Putamen (tissue), 1 donor: ENCODE measurements at regions not wholly inside any gene's neighbourhood (a gene's known extent, or its start where the extent isn't known, plus 50 kb on each side); places are given as distances from the start of the nearest gene placed in this dataset.

Experiments
- DNase-seq: peaks from one replicate; pipeline ENCODE4 v3.0.0-alpha.2; 2016; ENCODE audit warnings: low spot score

DNA sequence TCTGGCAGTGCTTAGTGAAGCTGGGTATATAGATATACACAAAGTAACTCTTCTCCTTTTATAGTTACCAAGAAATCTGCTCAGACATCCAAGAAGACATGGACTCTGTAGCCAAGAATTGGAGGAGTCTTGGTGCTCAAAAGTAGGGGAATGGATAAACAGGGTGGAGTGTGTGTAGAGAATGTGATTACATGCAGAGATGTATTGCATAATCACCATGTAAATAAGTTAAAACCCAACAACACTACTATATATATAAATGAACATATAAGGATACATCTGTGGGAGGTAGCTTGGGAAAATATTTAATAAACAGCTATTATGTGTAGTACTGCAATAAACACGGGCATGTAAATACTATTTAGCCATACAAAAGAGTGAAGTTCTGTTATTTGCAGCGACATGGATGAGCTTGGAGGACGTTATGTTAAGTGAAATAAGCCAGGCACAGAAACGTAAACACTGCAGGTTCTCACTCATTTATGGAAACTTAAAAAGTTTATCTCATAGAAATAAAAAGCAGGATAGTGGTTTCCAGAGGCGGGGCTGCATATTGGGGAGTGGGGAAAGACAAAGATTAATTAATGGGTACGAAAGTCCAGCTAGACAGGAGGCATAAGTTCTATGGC, 207.5 kb downstream of the TENT4A start:
- DNase-seq = no peak

DNA sequence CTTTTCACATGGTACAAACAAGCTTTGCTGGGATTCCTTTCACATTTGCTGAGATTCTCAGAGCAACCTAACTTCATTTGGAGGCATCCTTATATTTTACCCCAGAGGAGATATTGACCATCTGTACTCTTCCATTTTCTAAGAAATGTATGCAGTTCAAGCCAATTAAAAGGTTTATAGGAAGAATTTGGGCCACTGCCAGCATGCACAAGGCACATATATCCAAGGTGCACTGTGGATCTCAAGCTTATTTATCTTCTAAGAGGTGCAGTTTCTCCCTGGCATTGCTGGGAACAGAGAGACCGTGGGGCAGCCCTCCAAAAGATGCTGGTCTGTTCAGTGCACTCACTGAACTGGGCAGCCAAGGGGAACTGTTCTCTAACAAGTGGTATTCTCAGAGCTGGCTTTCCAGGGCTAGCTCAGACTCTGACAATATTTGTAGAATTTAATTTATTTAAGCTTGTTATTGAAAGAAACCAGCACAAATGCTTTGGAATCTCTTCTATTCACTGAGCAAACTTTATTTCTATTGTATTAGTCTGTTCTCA, 213.3 kb downstream of the TENT4A start:
- DNase-seq = no peak

DNA sequence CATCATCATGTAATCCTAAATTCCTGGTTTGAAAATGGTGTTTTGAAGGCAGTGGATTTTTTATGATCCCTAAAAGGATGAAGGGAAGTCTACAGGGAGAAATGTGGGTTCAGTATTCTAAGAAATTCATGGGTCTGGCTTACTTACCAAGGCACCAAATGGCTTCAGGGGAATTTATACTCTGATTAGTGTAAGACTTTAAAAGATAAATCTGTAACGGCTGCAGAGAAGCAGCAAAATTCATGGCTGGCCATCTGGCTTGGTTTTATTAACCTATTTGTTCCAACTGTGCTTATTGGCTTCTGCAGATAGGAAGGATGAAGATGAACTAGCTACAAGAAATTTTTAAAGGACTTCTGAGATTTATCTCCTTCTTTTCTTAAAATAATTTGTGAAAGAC, 222.8 kb downstream of the TENT4A start:
- DNase-seq = no peak

DNA sequence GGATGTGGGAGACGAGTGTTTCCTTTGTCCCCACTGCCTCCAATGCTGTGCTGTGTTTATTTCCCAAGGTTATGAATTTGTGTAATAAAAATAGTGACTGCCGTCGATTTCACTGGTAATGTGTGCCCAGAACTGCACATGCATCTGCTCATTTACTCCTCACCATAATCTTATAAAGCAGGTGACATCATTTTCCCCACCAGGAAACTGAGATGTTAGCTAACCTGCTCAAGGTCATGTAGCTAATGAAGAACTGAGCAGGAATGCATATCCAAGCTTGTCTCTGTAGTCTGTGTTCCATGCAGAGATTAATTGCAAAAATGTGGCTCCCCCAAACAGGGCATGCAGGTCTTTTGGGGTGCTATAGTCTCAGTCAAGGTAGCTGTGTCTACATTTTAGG, 224.4 kb downstream of the TENT4A start:
- no peak for DNase-seq

DNA sequence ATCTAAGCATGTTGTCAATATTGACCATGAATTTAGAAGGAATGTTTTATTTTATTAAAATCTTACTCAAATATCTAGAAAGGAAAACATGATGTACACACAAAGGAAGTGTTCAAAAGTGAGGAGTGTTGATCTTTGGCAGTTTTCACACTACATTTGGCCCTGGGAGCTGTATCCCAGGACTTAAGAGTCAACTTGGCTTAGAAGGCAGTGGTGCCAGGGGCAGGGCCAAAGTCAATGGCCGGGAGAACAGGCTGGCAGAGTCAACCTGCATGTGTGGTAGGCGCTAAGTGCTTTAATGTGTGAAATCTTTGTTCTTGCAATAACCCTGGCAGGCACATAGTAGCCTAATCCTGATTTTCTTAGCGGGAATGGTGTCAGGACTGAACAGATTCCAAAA, 228.4 kb downstream of the TENT4A start:
- DNase-seq = no peak

DNA sequence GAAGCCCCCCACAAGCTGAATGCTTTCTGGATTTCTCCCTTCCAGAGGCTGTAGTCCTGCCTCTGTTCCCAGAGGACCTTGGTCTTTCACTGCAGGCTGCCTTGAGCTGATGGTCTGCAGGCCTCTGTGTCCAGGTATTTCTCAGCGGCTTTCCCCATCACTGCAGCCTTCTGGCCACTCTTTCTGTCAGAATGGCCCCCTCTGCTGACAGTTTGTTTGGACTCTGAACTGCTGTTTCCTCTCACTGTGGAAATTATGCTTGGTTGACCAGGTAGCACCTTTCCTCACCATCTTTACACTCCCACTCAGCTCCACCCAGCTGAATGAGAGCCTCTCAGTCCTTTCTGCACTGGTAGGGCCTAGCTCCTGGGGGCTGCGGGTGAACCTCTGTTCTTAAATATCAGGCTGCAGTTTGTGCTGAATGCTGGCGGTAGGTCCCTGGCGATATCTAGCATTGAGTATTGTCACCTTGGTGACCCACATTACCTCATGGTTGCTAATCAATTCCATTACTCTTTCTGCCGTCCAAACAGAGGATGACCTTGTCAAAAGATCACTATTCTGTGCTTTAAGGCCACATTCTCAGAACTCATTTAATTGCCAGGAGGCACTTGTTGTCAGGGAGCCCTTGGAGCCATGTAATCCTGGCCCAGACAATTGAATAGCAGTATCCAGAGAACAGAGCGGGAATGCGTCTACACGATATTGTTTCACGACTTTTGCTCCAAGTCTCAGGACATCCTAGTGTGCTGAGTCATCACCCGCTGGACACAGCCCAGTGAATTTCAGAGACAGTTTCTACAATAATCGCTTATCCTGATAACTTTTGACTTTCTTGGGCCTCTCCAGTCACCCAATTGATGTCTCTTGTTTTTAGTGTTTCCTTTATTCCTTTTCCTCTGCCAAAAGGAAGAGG, 230.2 kb downstream of the TENT4A start:
- DNase-seq = no peak

DNA sequence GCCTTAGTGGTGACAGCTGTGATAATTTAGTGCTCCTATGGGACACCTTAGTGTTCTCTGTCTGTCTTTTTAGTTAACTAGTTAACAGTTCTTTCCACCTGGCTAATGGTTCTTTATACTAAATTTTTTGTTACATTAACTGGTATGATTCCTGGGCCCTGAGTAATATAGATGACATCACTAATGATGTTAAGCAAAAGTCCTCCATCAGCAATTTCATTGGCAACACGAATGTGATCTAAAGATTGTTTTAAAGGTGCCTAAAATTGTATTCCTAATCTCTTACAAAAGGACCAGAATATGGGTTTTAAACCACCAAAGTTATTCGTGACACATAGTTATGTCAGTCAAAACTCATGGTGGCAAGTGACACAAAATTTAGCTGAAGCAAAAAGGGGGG, 235.3 kb downstream of the TENT4A start:
- DNase-seq = no peak

DNA sequence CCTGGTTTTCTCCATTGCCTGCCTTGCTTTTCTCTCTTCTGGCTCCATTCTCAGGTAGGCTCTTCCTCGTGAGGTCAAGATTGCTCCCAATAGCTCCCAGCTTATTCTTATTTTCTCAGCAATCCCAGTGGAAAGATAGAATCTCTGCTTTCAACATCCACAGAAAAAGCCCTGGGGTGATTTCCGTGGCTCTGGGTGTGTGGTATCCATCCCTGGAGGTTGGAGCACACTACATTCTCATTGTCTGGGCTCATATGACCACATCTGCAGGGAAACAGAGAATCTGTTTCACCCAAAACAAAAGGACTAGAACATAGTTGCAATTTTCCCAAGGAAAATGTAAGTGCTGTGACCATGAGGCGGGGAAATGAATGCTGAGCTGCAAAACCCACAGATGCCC, 236.0 kb downstream of the TENT4A start:
- DNase-seq = no peak

DNA sequence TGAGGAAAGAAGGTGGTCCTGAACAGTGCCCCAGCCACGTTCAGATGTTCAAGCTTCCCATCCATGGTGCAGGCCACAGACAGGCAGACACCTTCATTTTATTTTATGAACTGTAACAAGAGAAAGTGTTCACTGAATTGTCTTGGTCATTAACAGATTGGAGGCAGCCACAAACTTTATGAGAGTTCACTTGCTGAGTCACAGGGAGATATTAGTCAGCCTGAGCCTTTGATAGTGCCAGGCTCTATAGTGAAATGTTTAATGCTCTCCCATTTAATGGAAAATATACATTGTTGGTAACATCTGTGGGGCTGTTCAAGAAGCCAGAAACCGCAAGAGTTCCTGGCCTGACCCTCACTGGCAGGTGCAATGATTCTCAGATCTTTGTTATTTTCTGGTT, 237.0 kb downstream of the TENT4A start:
- no peak for DNase-seq

DNA sequence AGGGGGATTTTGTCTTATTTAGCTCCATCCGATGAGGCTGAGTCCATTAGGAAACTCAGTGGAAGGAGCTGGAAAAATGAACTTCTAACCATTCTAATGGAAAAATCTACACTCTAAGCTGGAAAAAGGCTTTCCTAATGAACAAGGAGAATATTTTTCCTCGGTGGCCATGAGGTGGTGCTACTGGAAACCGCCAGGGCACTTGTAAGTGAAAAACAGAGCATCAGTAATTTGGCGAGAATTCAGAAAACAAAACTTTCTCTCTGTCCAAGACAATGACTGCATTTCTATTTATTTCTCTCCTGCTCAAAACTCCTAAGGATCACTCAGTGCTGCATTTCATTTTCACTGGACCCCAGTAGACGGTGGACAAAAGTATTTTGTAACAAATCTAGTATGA, 237.6 kb downstream of the TENT4A start:
- DNase-seq = no peak

DNA sequence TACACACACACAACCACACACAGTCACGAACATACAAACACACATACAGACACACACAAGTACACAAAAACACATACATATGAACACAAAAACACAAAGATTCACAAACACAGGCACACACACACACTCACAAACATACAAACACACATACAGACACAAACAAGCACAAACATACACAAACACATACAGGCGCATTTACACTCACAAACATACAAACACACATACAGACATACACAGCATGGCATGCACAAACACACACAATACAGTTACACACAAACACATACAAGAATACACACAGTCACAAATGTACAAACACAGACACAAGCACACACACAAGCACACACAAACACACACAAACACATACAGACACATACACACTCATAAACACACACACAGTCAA, 247.9 kb downstream of the TENT4A start:
- DNase-seq = no peak

DNA sequence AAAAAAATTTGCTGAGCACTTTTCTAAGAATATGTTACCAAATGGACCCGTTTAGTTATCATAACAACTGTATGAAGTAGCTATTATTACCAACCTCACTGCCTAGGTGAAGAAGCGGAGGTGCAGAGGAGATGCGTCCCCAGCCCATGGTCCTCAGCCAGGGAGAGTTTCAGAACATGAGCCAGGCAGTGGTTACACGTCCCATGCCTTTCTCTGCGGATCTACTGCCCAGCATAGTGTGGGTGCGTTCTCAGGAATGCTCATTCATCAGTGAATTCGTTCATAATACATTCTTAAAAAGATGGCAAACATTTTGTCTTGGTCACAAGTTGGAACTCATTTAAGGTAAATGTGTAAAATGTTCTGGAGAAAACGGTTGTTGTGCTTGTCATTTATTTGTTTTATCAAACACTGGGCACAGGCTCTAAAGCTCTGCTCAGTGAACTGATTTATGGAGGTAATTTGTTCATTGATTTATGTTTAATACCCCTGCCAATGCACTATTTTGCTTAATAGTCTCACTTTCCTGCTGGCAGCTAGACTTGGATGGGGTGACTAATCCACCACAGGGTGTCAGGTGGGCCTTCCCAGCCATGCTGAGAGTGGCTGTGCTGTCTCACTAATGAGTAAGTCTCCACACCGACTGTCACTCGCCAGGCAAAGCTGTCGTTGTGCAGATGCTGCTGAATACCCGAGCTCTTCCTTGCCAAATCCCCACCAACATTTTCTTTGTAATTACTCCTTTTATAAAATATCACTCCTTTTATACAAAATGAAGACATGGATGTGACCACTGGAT, 248.8 kb downstream of the TENT4A start:
- DNase-seq = no peak

DNA sequence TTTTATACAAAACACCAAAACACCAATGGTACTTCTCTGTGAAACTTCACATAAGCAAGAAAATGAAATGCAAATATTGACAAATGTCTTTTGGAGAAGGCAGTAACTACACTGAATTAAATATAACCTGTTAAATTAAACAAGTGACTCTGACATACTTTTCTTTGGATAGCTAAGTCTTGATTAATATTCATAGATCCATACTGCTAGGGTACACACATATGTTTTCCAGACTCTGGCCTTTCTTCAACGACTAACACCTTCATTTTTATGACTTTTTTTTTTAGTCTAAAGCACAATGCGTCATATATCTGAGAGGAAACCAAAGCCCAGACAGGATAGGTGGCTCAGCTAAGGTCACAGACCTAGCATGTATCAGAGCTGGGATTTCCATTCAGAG, 263.7 kb downstream of the TENT4A start:
- no peak for DNase-seq

DNA sequence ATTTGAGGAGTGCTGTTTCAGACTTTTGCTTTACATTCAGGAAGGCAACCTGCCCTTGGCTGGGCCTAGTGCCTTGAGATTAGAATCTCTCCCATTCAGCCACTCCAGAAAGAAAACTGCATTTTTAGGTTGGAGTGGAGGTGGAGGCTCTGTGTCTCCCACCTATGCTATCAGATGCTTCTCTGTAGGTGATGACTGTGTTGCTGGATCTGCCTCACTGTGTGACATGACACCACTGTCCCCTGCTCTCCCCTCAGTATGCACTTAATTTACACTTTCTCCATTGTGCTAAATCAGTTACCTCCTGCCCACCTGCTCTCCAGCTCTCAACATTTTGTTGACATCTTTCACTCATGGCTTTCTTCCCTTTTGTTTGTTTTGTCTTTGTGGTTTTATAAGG, 265.8 kb downstream of the TENT4A start:
- DNase-seq = no peak

DNA sequence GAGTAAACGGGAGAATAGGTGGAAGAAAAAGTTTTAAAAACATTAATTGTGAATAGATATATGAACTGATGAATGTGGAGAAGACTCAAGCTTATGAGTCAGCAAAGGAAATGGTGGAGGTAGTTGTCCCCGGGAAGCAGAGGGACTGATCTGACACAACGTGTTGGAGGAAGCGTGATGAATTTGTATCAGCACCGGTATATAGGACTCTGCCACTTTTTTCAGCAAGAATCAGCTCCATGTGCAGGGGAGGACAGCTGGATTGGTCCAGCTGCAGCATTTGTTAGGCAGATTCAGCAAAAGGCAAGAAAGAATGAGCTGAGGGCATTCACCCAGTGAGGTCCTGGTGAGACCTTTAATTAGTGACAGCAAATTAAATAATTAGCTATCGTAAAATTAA, 276.0 kb downstream of the TENT4A start:
- no peak for DNase-seq

DNA sequence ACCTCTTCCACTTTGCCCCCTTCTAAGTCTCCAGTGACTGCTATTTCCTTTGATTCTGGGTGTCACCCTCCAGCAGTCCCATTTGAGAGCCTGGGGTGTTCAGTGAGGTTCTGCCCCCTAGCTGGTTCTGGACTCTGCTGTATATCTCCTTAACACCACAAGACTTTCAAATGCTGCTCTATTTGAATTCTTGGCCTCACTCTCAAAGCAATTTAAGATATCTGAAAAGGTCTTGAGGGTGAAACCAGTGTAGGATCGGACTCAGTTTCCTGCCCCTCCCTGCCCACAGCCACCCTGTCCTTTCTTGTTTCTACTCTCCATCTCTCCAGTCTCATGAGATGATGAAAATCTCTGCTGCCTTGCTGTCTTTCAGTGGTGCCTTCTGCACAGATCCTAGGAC, 280.9 kb downstream of the TENT4A start:
- no peak for DNase-seq

DNA sequence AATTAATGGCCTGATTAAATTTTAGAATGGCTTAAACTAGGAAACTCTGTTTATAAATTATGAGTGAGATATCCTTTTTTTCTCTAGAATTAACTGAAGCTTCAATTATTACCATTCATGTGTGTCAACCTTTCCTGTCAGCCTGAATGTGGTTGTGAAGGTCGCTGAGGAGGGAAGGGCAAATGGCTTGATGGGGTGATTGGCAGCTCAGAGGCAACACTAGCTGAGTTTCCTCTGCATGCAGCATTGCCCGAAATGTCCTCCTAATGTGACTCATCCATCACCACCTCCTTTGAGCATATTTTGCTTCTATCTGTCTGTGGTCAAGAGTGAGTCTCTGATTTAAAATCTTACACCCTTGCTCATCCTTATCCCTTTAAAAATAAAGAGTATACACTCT, 281.9 kb downstream of the TENT4A start:
- DNase-seq = no peak

DNA sequence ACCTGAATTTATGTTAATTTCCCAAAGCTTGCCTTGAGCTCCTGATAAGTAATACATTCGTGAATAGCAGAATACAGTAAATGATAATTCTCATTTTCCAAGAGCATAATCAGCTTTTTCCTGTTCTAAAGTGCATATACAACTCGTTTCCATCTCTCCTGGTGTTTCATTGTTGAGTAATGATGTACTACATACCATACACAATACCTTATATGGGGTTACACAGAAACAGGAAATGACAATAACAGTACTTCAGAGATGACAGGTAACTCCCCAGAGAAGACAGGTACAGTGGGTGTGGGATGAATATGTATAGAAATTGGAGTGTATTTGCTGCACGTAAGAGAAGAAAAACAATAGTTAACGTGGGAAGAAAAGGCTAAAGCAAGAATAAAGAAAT, 287.1 kb downstream of the TENT4A start:
- peak; percentile 18 for DNase-seq

DNA sequence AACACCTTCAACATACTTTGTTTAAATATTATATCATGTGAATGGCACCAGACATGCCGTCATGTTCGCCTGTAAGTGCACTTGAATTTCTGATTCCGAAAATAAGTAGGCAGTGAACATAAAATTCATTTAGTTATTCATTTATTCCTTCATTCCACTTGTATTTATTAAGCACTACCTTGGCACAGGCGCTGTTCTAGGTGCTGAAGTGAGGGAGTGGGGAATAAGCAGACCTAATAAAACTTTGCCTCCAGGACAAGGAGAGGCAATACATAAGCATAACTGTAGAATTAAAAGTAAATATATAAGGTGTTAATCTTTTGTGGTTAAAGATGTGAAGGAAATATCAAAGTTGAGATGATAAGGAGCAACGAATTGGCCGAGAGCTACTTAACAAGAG, 297.4 kb downstream of the TENT4A start:
- DNase-seq = no peak

DNA sequence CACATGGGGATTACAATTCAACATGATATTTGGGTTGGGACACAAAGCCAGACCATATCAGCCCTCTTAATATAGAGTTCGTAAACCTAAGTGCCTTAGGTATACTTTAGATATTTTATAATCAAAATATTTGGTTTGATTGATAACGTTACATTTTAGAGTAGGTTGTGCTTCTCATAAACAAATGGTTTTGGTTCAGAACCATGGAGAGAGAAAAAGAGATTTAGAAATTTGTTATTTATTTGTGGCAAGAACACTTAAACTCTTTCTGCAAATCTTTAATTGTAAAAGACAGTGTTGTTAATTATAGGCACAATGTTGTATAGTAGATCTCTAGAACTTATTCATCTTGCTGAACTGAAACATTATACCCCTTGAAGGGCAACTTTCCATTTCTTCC, 298.8 kb downstream of the TENT4A start:
- DNase-seq = no peak

DNA sequence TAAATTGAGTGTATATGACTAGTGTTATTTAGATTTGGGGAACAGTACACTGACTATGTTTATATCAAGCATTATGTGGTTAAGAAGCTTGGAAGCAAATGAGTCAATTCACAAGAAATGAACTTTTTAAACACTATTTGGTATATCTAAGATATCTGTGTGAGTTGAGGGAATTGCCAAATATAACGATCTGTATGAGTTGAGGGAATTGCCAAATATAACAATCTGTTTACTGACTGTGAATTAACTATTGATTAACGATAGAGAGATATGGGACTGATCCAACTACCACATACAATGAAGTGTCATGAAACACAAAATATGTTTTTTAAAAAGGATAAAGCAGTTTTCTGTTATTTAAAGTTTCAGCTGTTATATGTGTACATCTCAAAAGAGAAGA, 301.4 kb downstream of the TENT4A start:
- no peak for DNase-seq

DNA sequence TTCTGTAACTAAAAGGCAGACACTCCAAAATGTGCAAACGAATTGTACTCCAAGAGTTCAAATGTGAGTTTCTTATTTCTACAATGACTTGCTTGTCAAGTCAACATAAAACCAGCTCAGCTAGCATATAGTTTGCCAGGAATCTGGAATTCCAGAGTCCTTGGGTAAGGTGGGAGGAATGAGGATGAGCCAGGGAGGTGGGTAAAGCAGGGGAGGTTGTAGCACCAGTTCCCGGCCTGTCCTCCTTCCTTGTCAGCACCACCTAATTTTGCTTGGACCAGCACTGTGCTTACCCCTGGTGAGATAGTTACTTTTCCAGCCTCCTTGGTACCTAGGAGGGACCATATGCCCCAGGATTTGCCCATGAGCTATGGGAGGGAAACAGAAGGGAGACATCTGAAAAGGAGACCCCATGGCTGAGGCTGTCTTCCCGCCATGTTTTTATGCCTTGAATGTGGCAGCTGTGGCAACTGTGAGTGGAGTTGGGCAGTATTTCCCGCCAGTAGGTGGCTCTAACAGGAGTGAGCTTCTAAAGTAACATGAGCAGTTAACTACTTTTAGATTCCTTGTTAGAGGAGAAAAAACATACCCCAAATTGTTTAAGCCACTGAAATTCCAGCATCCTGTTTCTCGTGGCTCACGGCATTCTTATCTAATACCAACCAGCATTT, 302.5 kb downstream of the TENT4A start:
- no peak for DNase-seq
